Mesenchymal stem cell (in vitro differentiated cells and primary cell): ENCODE measurements at regions not wholly inside any gene's neighbourhood (a gene's known extent, or its start where the extent isn't known, plus 50 kb on each side); places are given as distances from the start of the nearest gene placed in this dataset.

ENCODE experiments used
- DNase-seq: peaks from one replicate; pipeline ENCODE4 v3.0.0-alpha.2; 2013
- H2AFZ ChIP-seq: one replicate; pipeline ENCODE4 v1.6.1; 2013; ENCODE audit warnings: low read depth, mild to moderate bottlenecking, control low read depth, inconsistent platforms, low read length, moderate library complexity
- H2AK5ac ChIP-seq: 2 replicates; pipeline ENCODE4 v1.6.1; 2013; ENCODE audit warnings: low read length, moderate library complexity, mild to moderate bottlenecking, inconsistent platforms; ENCODE audit not compliant: severe bottlenecking
- H2BK120ac ChIP-seq: one replicate; pipeline ENCODE4 v1.6.1; 2013; ENCODE audit warnings: low read depth, mild to moderate bottlenecking, inconsistent platforms, low read length, moderate library complexity
- H2BK12ac ChIP-seq, 2 experiments: one replicate each; pipeline ENCODE4 v1.6.1; 2013; ENCODE audit warnings: inconsistent platforms in 2 of 2, low read length in 2 of 2, mild to moderate bottlenecking in 2 of 2, moderate library complexity in 2 of 2, control low read depth in 1 of 2
- H2BK15ac ChIP-seq: one replicate; pipeline ENCODE4 v1.6.1; 2013; ENCODE audit warnings: mild to moderate bottlenecking, low read depth, inconsistent platforms; ENCODE audit not compliant: poor library complexity, severe bottlenecking
- H2BK5ac ChIP-seq: 2 replicates; pipeline ENCODE4 v1.6.1; 2013; ENCODE audit warnings: low read depth, mild to moderate bottlenecking, low read length, control low read depth, inconsistent platforms; ENCODE audit not compliant: poor library complexity, severe bottlenecking
- H3K14ac ChIP-seq, 2 experiments: one replicate each; pipeline ENCODE4 v1.6.1; 2013; ENCODE audit warnings: inconsistent platforms in 2 of 2, low read length in 2 of 2, control low read depth in 1 of 2, mild to moderate bottlenecking in 1 of 2, moderate library complexity in 1 of 2
- H3K18ac ChIP-seq, 2 experiments: one replicate each; pipeline ENCODE4 v1.6.1; 2013; ENCODE audit warnings: inconsistent platforms in 2 of 2, low read length in 2 of 2, control low read depth in 1 of 2, low read depth in 1 of 2, mild to moderate bottlenecking in 1 of 2
- H3K23ac ChIP-seq, 2 experiments: one replicate each; pipeline ENCODE4 v1.6.1; 2013; ENCODE audit warnings: inconsistent platforms in 2 of 2, low read length in 2 of 2, mild to moderate bottlenecking in 2 of 2, moderate library complexity in 2 of 2, control low read depth in 1 of 2
- H3K27ac ChIP-seq: 2 replicates; pipeline ENCODE4 v1.5.1; 2013; ENCODE audit warnings: mild to moderate bottlenecking, moderate library complexity, low read length, control low read depth, inconsistent platforms; ENCODE audit not compliant: poor library complexity, severe bottlenecking
- H3K27me3 ChIP-seq, 2 experiments: 2 replicates each; pipeline versions ENCODE4 v1.6.1 to v1.7.0; 2013; ENCODE audit warnings: low read length in 2 of 2, mild to moderate bottlenecking in 2 of 2, moderate library complexity in 2 of 2, control low read depth in 1 of 2, inconsistent platforms in 1 of 2; ENCODE audit not compliant: control insufficient read depth in 1 of 2, insufficient read depth in 1 of 2
- H3K36me3 ChIP-seq, 2 experiments: 2 replicates each; pipeline versions ENCODE4 v1.6.1 to v1.7.0; 2013; ENCODE audit warnings: low read length in 2 of 2, control low read depth in 1 of 2, inconsistent platforms in 1 of 2, low read depth in 1 of 2, mild to moderate bottlenecking in 1 of 2; ENCODE audit not compliant: insufficient read depth in 2 of 2, control insufficient read depth in 1 of 2
- H3K4ac ChIP-seq, 2 experiments: one replicate each; pipeline ENCODE4 v1.6.1; 2013; ENCODE audit warnings: inconsistent platforms in 2 of 2, low read length in 2 of 2, mild to moderate bottlenecking in 2 of 2, moderate library complexity in 2 of 2, control low read depth in 1 of 2, low read depth in 1 of 2
- H3K4me1 ChIP-seq: 2 replicates; pipeline ENCODE4 v1.6.1; 2013; ENCODE audit warnings: low read depth, low read length, control low read depth; ENCODE audit not compliant: control insufficient read depth, insufficient read depth
- H3K4me2 ChIP-seq: 2 replicates; pipeline ENCODE4 v1.6.1; 2013; ENCODE audit warnings: low read length, mild to moderate bottlenecking, inconsistent platforms; ENCODE audit not compliant: poor library complexity, severe bottlenecking
- H3K4me3 ChIP-seq, 2 experiments: 2 replicates each; pipeline versions ENCODE4 v1.5.1 to v1.7.0; 2013; ENCODE audit warnings: low read length in 2 of 2, mild to moderate bottlenecking in 2 of 2, control low read depth in 1 of 2, low read depth in 1 of 2; ENCODE audit not compliant: insufficient read depth in 1 of 2
- H3K79me1 ChIP-seq: replicated peaks from 2 replicates; pipeline ENCODE4 v1.6.1; 2013; ENCODE audit warnings: mild to moderate bottlenecking, control low read depth, low read length, inconsistent platforms; ENCODE audit not compliant: poor library complexity, severe bottlenecking
- H3K9ac ChIP-seq: 2 replicates; pipeline ENCODE4 v1.7.0; 2013; ENCODE audit warnings: mild to moderate bottlenecking, low read length, moderate library complexity
- H3K9me3 ChIP-seq: 2 replicates; pipeline ENCODE4 v1.7.0; 2013; ENCODE audit warnings: mild to moderate bottlenecking, low read length; ENCODE audit not compliant: control insufficient read depth
- H4K8ac ChIP-seq: one replicate; pipeline ENCODE4 v1.6.1; 2013; ENCODE audit warnings: inconsistent platforms, mild to moderate bottlenecking, low read length, moderate library complexity
- H4K91ac ChIP-seq: one replicate; pipeline ENCODE4 v1.6.1; 2013; ENCODE audit warnings: mild to moderate bottlenecking, low read length, inconsistent platforms
- WGBS: methylation state at CpG from one replicate; pipeline ENCODE4 v1.1.7; 2013; ENCODE audit warnings: mixed read lengths; 5-methylcytosine and 5-hydroxymethylcytosine counted together

DNA sequence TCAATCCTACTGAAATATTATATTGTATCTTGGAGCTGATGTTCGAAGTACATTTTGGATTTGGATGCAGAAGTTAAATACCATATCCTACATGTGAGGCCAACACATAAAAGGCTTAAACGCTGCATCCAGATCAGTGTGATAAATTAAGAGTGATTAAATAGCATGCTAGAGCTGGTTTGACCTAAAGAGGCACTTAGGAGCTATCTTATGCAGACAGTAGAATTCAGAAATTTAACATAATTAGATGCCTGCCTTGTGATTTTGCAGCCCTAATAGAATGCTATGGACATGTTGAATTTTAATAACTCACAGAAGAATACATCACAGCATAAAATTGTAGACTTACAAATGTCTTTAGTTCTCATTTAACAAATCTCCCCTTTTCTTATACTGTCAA is 501.2 kb upstream of the LINC00305 start:
- Histone ChIP-seq H4K91ac (no peak overlapping the region), H3K9ac (no peak overlapping the region), H2AK5ac (no peak overlapping the region), H3K4me1 (no peaks in the 10 kb centered on the region), H2AFZ (no peak overlapping the region), H3K79me1 (no peaks in the 10 kb centered on the region), H3K4me3 (no peak overlapping the region), H3K36me3 (no peaks in the 10 kb centered on the region), H3K9me3 (no peaks in the 10 kb centered on the region), H3K4ac (no peak overlapping the region), H3K23ac (no peak overlapping the region), H3K4me2 (no peak overlapping the region), H2BK12ac (no peak overlapping the region), H2BK15ac (no peak overlapping the region), H3K27ac (no peak overlapping the region), H3K18ac (no peak overlapping the region), H3K27me3 (no peaks in the 10 kb centered on the region), H2BK5ac (no peak overlapping the region), H3K14ac (no peak overlapping the region), H4K8ac (no peak overlapping the region), H2BK120ac (no peak overlapping the region)
- 67% methylated on average over 1 of the region's 2 CpGs for WGBS
- DNase-seq, result no peak

GRCh38 chr18:64645753-64646152 is 496.9 kb upstream of the LINC00305 start:
- Histone ChIP-seq H3K4me3 (no peak overlapping the region), H3K9ac (no peak overlapping the region), H3K27ac (no peak overlapping the region), H3K36me3 (no peaks in the 10 kb centered on the region), H3K79me1 (no peaks in the 10 kb centered on the region), H3K14ac (no peak overlapping the region), H3K18ac (no peak overlapping the region), H4K91ac (no peak overlapping the region), H3K4me1 (no peaks in the 10 kb centered on the region), H3K23ac (no peak overlapping the region), H3K4ac (no peak overlapping the region), H2AK5ac (no peak overlapping the region), H2BK15ac (no peak overlapping the region), H2BK12ac (no peak overlapping the region), H4K8ac (no peak overlapping the region), H3K4me2 (no peak overlapping the region), H2AFZ (no peak overlapping the region), H3K9me3 (no peaks in the 10 kb centered on the region), H2BK120ac (no peak overlapping the region), H3K27me3 (no peaks in the 10 kb centered on the region), H2BK5ac (no peak overlapping the region)
- DNase-seq, result no peak
- 83% methylated on average over 5 of the region's 5 CpGs for WGBS

DNA sequence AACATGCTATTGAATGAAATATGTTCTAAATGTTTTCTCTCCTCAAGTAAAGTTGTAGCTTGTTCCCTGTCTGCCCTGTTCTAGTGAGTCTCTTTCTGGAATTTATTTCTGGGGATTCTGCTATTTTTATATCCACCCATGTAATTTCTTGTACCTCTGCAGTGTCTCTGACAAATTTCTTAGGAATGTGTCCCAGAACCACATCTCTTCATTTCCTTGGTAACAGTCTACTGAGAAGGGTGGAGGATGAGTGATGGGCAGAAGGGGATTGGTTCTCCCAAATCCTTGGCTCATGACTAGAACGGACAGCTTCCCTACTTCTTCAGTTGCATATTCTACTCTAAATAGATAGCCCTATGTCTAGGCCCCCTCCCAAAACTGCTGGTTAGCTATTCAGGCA is 490.6 kb upstream of the LINC00305 start:
- H3K79me1 ChIP-seq, result no peaks in the 10 kb centered on the region
- no peaks in the 10 kb centered on the region for H3K27me3 ChIP-seq
- no peak overlapping the region for H2BK12ac ChIP-seq
- no peak overlapping the region for H3K4ac ChIP-seq
- H3K4me2 ChIP-seq, result no peak overlapping the region
- H3K9ac ChIP-seq, result no peak overlapping the region
- no peaks in the 10 kb centered on the region for H3K36me3 ChIP-seq
- no peak overlapping the region for H4K8ac ChIP-seq
- H3K4me1 ChIP-seq, result no peaks in the 10 kb centered on the region
- H3K9me3 ChIP-seq, result peaks cover 5% of the 10 kb centered on the region
- H3K23ac ChIP-seq, result no peak overlapping the region
- H3K4me3 ChIP-seq, result no peak overlapping the region
- WGBS, result no CpG with 5 or more reads among the region's 1 CpG
- no peak overlapping the region for H4K91ac ChIP-seq
- no peak overlapping the region for H2AFZ ChIP-seq
- no peak overlapping the region for H2BK5ac ChIP-seq
- no peak overlapping the region for H2BK15ac ChIP-seq
- H3K14ac ChIP-seq, result no peak overlapping the region
- DNase-seq, result peak; percentile 2
- H3K27ac ChIP-seq, result no peak overlapping the region
- no peak overlapping the region for H3K18ac ChIP-seq
- H2AK5ac ChIP-seq, result no peak overlapping the region
- no peak overlapping the region for H2BK120ac ChIP-seq

GRCh38 chr18:64620971-64621560 is 472.2 kb upstream of the LINC00305 start:
- H3K9ac ChIP-seq, result no peak overlapping the region
- no peaks in the 10 kb centered on the region for H3K4me1 ChIP-seq
- no peak overlapping the region for H3K4me2 ChIP-seq
- H3K4me3 ChIP-seq, result no peak overlapping the region
- H2BK5ac ChIP-seq, result no peak overlapping the region
- no peak for DNase-seq
- no peak overlapping the region for H3K27ac ChIP-seq
- no peak overlapping the region for H3K14ac ChIP-seq
- no peaks in the 10 kb centered on the region for H3K27me3 ChIP-seq
- H3K23ac ChIP-seq, result no peak overlapping the region
- H2BK120ac ChIP-seq, result no peak overlapping the region
- no peak overlapping the region for H2BK15ac ChIP-seq
- H3K4ac ChIP-seq, result no peak overlapping the region
- H2AK5ac ChIP-seq, result no peak overlapping the region
- no peak overlapping the region for H2BK12ac ChIP-seq
- H4K8ac ChIP-seq, result no peak overlapping the region
- no peak overlapping the region for H2AFZ ChIP-seq
- no peak overlapping the region for H4K91ac ChIP-seq
- no peaks in the 10 kb centered on the region for H3K36me3 ChIP-seq
- H3K79me1 ChIP-seq, result no peaks in the 10 kb centered on the region
- 97% methylated on average over 2 of the region's 3 CpGs for WGBS
- H3K9me3 ChIP-seq, result peaks cover 2% of the 10 kb centered on the region
- H3K18ac ChIP-seq, result no peak overlapping the region
